B cell (primary cell): ENCODE measurements at regions not wholly inside any gene's neighbourhood (a gene's known extent, or its start where the extent isn't known, plus 50 kb on each side); places are given as distances from the start of the nearest gene placed in this dataset.

Experiments
- CTCF ChIP-seq: fragments of 200-600 bp; IDR thresholded peaks from one replicate; pipeline ENCODE4 v1.8.0; 2022; ENCODE audit warnings: antibody characterized with exemption, mild to moderate bottlenecking
- EZH2 ChIP-seq: IDR thresholded peaks from 2 replicates; pipeline ENCODE4 v1.6.1; 2012; ENCODE audit warnings: borderline replicate concordance, low read depth, mild to moderate bottlenecking, moderate library complexity, low read length; ENCODE audit not compliant: insufficient read depth, poor library complexity, severe bottlenecking

- no peak for TF ChIP-seq CTCF
- no peak for TF ChIP-seq EZH2
Measured at GRCh38 chr16:86932130-86932982, 354.0 kb downstream of the FOXL1 start.
